GM19023 (cell line): ENCODE measurements at regions not wholly inside any gene's neighbourhood (a gene's known extent, or its start where the extent isn't known, plus 50 kb on each side); places are given as distances from the start of the nearest gene placed in this dataset.
A peak's percentile ranks its signal among the peaks of the same experiment; 100 is the strongest.

Experiments used
- ATAC-seq: cut with Tn5 transposase; IDR thresholded peaks from one replicate; pipeline ENCODE4 v1.9.1; 2021; ENCODE audit warnings: mild to moderate bottlenecking, moderate library complexity; ENCODE audit not compliant: unreplicated experiment

DNA sequence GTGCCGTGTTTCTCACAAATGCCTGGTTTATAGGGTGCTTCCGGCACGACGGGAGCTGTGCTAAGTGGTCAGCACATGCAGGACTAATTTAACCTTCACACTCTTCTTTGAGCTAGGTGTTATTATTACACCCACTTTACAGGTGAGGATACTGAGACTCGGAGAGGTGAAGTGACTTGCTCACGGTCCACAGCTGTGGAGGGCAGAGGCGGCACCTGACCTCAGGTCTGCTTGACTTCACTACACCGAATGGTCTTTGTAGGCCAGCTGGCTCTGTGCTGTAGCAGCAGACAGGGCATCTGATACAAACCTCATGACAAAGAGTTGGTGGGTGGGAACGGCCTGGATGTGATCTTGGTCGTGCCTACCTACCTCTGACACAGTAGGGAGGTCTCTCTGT, 102.0 kb upstream of the BOD1 start:
- no peak for ATAC-seq

DNA sequence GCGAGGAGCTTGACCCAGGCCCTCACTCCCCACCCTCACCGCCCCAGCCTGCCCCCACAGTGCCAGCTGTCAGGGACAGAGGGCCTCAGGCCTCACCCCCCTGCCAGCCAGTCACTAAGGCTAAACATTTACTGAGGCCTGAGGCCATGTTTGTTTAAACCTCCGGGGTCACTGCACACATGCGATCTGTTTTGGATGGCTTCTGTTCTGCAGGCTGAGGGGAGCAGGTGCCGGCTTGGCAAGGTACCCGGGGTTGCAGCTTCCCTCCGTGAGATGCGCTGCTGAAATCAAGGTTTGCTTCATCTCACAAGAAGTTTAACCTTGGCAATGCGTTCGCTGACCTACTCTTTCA, 103.3 kb upstream of the BOD1 start:
- ATAC-seq: no peak

DNA sequence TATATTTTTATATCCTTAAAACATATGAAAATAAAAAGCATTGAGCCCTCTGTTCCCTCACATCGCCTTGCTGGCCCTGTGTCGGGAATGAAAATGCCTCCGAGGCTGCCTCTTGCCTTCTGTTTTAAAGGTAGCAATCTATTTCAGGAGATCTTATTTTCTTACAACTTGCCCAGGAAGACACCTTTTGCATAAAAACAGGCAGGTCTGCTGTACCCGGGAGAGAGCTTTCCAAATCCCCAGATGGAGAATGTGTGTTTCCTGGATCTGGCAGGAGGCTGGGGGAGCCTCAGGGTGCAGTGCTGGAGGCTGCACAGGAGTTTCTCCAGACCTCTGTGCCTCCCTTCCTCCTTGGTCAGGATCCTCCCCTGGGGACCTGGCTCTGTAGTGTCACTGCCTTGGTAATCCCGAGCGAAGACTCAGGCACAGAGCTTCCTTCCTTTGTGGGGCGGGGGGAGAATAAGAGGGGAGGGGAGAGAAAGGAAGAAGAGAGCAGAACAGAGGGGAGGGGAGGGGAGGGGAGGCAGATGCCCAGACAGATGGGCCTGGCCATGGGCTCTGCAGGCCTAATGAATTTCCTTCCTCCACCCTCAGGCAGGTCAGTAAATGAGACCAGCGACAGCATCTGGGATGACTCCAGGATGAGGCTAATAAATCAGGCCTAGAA, 104.0 kb upstream of the BOD1 start:
- no peak for ATAC-seq

DNA sequence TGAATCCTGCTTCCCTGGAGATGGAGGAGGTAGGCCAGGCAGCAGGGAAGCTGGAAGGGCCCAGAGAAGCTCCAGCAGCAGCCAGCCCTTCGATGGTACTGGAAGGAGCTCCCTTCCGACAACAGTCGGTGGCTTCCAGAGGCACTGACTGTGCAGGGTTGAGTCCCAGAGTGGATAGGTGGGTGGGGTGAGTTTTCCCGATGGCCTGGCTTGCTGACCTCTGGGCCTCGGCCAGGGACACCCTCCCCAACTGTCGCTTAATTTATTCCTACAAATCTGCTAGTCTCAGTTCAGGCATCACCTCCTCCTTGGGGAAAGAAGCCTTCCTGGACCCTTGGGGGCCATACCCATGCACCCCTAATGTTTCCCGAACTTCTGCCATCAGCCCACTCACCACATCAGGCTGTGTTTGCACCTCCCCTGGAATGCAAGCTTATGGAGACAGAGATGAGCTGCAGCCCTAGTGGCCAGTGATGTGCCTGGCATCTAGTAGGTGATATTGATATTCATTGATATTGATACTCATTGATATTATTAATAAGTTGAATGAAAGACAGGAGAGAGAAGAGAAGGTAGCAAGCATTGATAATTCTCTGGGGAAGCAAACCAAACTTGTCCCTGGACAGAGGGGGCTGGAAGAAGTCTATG, 104.6 kb upstream of the BOD1 start:
- no peak for ATAC-seq

DNA sequence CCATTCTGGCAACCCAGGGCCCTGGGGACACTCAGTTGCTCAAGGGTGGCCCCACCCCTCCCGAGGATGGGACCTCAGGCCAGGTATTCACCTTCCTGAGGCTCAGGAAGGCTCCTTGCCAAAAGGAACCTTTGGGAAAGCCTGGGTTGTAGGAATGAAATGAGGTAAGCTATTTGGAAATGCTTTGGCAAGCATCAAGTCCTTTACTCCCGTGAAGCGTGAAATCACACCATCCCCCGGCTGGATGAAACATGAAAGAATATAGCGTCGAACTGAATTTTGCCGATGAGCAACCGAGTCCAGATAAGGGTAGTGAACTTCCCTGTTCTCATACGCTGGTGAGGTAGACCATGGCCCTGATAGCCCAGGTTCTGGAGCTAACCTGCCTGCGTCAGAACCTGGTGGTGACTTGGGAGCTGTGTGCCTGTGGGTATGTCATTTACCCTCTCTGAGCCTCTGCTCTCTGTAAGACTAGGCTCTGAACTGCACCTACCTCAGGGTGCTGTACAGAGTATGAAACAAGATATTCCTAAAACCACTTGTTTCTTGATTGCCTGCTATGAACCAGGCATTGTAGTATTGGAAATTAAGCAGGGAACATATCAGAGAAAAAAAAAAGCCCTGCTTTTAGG, 105.3 kb upstream of the BOD1 start:
- no peak for ATAC-seq

DNA sequence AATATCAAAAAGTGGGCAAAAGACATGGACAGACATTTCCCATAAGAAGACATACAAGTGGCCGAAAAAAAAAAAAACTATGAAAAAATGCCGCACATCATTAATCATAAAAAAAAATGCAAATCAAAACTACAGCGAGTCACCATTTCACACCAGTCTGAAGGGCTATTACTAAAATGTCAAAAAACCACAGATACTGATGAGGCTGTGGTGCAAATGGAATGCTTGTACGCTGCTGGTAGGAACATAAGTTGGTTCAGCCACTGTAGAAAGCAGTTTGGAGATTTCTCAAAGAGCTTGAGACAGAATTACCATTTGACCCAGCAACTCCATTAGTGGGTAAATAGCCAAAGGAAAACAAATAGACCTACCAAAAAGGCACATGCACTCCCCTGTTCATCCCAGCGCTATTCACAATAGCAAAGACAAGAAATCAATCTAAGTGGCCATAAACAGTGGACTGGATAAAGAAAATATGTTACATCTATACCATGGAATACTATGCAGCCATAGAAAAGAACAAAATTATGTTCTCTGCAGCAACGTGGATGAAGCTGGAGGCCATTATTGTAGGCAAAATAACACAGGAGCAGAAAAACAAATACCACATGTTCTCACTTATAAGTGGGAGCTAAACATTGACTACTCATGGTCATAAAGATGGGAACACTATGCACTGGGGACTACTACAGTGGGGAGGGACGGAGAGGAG, 110.6 kb upstream of the BOD1 start:
- ATAC-seq: no peak

DNA sequence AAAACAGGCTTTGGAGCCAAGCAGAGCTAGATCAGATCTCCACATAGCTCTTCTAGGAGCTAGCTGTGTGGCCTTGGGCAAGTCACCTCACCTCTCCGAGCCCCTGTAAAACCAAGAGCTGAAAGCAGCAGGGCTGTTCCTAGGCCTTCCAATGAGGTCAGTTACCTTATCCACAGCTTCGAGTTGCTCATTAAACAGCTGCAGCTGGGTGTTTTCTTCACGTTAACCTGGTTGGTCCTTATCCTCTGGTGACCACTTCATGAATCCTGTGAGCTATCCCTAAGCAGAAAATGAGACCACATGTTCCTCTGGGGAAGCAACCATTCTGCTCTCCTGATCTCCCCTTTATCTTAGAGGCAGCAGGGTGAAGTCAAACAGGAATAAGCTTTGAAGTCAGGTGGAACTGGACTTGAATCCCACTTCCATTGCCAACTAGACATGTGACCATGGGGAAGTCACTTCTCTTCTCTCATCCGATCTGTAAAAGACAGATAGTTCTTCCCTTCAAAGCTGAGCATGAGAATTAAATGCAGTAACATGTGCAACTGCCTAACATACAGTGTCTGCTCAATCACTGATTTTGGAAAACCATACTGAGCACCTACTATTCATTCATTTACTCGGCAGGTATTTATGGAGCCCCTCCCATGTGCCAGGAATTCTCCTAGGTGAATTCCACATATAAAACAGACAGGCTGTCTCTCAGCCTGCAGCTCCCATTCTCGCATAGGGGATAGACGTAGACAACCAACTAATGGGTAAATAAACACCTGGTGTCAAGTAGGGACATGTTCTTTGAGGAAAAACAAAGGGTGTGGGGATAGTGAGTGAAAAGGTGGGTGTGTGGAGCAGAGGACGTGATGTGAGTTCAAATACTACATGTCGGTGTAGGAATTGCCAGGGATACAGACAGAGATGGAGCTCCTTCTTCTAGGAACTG, 111.7 kb upstream of the BOD1 start:
- no peak for ATAC-seq

DNA sequence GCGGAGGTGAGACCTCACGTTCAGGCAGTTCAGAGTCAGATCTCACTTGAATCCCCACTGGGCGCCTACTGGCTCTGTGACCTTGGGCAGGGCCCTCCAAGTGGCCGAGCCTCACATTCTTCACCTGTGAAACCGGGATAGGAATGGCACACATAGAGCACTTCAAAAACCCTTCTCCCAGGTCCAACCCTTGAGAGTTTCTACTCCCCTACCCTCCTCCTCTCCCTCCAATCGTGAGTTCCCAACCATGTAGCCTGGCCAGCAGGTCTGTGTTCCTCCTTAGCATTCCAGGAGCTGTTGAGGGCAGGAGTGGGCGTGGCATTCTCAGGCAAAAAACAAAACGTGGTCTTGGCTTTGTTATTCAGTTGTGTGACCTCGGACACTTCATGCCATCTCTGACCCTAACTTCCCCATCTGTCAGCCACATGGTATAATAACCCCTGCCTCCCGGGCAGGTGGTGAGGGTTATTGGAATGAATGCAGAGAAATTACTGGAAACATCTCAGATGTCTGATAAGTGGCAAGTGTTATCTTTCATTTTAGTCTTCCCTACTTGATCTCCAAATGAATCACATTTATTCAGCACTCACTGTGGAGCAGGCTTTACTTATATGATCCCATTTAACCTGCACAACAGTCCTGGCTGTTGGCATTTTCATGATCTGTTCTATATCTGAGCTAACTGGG, 112.8 kb upstream of the BOD1 start:
- ATAC-seq: no peak

DNA sequence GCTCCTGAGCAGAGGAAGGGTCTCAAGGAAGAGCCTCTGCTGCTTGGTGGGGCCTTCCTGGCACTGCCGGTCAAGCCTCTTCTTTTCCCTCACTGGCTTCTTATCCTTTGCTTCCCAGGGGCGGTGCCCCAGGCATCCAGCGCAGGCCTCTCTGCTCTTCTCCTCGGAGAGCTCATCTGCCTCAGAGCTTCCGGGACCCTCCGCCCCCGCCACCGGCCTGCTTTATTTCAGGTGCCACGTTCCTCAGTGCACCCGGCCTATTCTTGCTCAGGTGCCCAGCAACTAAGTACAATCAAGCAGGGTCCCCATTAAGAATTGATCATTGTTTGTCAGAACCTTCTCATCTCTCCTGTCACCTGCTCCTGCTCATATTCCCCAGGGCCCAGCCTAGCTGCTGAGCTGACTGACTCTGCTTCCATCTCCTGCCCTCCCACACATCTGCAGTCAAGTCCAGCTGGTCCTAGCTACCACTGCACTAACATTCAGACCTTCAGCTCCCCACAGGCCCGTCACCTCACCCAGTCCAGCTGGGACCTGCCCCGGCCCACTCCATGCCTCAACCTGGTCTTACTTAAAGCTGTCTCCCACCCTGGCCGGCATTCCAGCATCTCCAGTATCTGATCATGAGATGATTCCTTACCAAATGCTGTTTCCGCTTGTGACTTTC, 114.3 kb upstream of the BOD1 start:
- no peak for ATAC-seq

DNA sequence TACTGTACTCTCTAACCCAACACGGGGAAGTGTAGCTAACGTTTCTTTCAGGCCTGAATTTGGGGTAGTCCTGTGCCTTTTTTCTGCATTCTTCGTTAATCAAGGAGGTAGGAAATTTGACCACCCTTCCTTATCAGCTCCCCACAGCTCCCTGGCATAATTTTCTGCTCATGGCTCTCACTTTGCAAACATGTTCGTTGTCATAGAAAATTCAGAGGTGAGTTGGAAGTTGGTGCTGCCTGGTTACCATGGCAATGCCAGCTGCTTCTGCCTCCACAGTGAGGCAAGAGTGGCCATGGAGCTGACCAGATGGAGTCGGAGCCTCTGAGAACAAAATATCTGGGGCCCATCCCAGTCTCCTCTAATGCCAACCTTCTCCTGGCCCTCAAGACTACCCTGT, 116.6 kb upstream of the BOD1 start:
- no peak for ATAC-seq

DNA sequence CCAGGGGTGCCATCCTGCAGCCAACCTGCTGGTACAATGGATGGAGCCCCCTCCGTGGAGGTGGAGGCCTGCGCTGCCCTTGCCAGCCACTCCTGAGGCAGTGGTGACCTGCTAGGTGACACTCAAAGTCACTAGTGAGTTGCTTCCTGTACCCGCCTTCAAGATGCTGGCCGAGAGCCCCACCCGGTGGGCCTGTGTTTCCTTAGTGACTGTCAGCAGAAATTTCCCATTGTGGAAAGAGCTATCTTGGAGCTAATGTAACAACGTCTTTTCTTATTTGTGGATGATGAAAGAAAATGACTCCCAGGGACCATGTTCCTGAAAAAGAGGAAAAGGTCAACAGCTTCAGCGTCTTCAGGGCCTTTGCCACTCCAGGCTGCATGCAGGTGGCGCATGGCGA, 117.0 kb upstream of the BOD1 start:
- no peak for ATAC-seq

DNA sequence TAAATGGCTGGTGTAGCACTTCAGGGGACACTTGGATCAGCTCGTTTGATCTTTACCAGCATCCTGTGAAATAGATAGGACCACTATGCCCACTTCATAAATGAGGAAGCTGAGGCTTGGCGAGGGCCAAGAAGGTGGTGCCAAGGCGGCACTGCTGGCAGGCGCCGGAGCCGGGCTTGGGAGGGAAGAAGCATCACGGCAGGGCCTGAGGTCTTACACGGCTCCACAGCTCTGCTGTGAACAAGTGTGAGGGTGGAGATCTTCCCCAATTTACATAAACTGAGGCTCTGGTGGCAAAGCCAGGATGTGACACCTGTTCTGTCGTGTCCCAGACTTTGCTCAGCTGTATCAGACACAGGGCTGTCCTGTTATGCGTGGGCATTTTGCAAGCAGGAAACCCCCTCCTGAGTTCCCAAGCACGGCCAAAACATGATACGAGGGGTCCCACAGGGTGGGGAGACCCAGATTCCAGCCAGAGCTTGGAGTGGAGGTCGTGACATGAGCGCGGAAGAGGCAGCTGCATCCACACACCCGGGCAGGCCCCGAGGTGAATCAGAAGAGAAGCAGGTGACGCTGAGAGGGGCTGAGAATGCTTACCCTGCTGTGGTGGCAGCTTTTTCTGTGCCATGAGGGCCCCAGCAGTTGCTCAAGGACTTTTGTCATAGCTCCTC, 117.5 kb upstream of the BOD1 start:
- ATAC-seq: peak; percentile 63

DNA sequence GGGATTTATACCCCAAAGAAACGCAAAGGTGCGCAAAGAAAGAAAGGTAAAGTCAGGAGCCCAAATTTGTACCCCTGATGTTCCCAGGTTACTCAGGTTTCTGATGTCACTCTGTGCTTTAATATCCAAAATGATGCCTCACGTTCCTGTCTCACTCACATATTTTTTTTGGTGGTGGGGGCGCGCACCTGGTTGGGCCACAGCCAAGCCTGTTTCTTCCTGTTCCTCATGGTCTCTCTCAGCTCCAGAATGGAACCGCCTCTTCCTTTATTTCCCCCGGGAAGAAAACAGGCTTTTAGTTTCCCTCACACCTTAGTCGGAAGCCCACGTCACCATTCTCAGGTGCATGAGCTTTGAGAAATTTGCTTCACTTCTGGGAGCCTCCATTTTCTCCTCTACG, 118.3 kb upstream of the BOD1 start:
- ATAC-seq: no peak

DNA sequence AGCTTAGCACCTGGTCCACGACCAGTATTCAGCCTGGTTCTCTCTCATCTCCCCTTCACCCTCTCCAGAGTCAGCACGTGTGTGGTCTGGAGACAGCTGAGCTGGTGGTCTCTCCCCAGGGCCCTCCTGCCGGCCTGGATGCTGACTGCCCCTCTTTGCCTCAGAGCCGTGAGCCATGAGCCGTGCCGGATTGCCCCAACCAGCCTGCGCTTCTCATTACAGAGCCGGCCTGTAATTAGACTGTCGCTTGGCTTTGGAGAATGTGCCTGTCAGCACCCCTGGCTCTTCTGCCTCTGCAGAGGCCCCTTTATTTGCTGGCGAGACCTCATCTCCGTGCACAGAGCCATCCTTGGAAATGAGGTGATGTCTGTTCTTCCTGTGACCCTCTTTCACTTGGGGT, 118.7 kb upstream of the BOD1 start:
- no peak for ATAC-seq

DNA sequence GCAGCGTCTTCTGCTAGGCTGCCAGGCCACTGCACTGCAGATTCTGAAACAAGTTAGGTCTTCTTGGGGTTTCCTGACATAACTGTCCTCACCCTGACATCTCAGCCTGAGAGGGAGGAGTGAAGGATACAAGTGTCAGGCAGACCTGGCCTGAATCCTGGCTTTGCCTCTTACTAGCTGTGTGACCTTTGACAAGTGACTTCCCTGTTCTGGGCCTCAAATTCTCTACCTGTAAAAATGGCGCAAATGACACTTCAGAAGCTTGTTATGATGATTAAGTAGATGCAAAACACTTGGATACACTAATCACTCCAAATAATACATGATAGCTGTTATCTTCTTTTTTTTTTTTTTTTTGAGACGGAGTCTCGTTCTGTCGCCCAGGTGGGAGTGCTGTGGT, 119.2 kb upstream of the BOD1 start:
- ATAC-seq: no peak

DNA sequence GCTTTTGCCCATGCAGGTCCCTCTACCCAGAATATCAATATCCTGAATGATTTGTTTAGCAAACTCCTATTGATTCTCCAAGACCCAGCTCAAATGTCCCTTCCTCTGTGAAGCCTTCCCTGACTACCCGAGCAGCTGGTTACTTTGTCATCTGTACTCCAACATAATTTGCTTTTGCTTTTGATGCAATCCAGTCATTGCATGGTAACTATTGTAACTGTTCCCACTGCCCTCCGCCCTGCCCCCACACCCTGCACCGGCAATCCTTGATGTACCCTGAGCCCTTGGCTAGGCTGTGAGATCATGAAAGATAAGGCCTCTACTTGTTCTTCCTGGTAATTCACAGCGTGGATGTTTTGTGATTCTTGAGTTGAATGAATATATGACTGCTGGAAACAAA, 119.9 kb upstream of the BOD1 start:
- ATAC-seq: no peak

DNA sequence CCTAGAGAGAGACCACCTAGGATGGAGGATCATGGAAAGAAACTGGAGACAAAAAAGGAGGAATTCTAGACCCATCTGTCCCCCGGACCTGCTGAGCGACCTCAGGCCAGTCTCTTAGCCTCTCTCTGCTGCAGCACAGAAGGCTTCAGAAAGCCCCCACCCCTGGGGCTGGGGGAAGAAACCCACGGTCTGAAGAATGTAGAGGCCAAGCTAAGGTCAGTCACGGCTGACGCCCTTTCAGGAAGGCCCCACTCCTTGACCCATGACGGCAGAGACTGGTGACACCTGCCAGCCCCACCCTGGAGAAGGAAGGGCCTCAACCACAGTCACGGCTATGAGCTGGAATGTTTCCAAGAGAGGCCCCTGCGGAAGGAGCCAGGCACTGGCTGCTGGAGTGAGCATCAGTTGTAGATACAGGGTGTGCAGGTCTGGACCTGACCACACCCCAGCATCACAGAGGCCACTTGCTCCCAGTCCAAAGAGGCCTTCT, 120.5 kb upstream of the BOD1 start:
- ATAC-seq: peak; percentile 61

DNA sequence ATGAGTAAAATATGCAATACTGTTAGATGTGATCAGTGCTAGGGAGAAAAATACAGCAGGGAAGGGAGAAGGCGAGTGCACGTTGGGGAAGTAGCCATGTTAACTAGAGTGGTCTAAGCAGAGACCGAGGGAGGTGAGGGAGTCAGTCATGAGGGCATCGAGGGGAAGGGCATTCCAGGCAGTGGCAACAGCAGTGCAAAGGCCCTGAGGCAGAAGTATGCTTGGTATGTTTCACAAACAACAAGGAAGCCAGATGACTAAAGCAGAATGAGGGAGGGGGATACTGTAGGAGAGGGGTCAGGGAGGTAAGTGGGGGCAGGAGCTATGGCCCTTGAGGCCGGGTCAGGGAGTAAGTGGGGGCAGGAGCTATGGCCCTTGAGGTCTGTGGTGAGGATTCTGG, 123.3 kb upstream of the BOD1 start:
- ATAC-seq: no peak

DNA sequence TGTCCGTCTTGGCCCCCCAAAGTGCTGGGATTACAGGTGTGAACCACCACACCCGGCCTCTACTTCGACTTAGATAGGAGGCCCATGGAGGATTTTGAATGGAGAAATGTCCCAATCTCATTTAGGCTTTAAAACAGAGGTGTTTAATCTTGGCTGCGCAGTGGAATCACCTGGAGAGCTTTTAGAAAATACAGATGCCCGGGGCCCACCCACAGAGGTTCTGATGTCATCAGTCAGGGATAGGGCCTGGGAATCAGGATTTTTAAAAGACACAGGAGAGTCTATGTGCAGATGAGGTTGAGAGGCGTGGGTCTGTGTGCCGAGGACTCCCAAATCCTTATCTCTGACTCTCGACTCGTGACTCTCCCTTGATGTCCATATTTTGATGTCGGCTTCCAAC, 124.0 kb upstream of the BOD1 start:
- ATAC-seq: no peak
